GM19035 (cell line): ENCODE measurements at regions not wholly inside any gene's neighbourhood (a gene's known extent, or its start where the extent isn't known, plus 50 kb on each side); places are given as distances from the start of the nearest gene placed in this dataset.
"Not testable (repeated sequence)": the region's sequence is repeated elsewhere in the genome, so short reads cannot be mapped to it uniquely, and the experiment has no call there.

Source experiments
- ATAC-seq: cut with Tn5 transposase; IDR thresholded peaks from one replicate; pipeline ENCODE4 v1.9.1; 2021; ENCODE audit not compliant: unreplicated experiment

DNA sequence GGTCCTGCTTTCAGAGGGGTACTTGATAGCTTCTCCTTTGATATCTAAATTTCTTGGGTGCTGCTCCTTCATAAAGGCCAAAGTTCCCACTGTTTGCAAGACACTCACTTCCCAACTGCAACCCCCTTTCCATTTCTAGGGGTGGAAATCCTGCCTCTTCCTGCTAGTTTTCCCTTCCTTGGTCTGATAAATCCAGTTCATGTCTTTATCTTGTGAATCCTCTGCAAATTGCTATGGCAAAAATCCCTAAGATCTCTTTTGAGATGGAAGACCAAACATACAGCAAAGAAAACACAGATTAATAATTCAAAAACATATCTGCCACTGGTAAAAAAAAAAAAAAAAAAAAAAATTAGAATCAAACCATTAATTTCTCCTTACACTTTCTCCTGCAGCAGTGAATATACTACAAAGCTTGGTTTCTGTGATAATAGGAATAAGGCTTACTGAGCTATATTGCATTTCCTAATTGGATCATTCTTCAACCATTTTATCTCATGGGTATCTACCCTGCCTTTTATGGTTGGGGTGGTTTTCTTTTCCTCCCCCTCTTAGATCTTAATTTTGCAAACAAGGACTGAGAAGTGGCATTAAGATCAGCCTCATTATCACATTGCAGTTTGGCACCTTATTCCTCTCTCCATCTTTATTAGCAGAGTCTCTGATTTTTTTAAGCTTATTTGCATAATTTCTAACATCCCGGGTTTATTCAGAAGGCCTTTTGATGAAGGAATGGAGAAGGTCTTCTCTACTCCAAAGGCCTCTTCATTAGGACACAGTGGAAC is 439.1 kb downstream of the XYLT1 start:
- no peak for ATAC-seq

DNA sequence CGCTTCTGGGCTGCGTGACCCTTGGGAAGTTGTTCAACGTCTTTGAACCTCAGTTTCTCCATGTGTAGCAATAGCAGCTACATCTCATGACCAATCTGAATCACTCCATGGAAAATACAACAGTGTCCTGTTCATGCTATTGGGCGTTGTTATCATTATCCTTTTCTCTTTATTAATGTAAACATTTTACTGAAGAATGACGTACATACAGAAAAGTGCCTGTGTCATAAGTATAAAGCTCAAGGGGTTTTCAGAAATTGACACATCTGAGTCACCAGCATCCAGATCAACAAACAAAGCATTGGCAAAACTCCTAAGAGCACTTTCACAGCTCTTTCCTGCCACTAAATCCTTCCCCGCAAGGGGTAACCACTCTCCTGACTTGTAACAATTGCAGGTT is 438.4 kb downstream of the XYLT1 start:
- no peak for ATAC-seq

DNA sequence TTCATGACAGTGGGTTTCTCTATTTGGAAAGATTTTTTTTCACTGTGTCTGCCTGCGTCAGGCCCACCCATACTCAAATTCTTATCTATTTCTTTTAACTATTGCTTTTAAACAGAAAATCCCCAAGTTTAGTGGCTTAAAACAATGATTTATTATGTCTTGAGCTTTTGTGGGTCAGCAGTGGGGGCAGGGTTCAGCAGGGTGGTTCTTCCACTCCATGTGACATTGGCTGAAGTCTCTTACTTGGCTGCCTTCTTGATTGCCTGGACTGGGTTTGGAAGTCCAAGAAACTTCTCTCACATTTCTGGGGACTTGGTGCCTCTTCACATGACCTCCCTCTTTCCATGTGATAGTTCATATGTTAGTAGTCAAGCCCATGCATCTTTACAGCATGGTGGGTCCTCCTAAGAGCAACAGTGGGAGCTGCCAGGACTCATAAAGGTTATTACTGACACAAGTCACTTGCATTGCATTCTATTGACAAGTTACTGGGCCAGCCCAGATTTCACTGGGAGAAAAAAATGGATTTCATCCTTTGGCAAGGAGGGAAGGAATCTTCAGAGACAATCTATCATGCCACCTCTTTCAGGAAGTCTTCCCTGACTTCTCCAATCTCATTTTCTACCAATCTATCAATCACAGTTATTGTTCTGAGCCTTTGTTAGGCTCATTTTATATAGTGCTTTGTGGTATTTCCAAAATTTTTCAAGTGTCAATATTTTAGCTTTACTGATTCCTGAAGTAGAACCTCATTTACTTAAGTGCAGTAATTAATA is 436.1 kb downstream of the XYLT1 start:
- no peak for ATAC-seq

DNA sequence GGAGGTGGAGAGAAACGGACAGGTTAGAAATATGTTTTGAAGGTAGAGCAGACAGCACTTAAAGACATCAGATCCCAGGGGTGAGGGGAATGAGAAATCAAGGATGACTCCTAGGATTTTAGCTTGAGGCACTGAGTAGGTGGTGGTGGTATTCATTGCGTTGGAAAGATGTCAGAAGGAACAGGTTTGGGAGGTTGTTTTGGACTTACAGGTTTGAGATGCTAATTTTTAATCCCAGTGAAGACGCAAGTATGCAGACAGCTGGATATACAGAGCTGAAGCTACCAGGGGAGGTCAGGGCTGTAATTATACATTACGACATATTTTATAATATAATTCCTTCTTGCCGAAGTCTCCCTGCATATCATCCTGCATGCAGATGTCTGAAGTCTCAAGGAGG is 433.3 kb downstream of the XYLT1 start:
- no peak for ATAC-seq

DNA sequence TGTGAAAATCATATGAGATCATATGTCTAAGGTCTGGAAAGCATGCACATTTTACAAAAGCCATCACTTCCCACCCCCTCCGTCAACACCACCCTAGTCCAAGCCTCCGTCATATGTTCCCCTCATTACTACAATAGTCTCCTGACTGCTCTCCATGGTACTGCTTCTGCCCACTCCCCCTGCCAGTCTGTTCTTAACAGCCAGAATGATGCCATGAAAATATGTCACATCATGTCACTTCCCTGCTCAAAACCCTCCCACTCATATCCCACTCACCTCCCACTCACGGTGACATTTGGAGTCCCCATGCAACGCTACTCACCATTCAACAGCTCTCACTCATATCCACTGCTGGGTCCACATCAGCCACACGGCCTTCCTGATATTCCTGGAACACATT is 432.3 kb downstream of the XYLT1 start:
- no peak for ATAC-seq

DNA sequence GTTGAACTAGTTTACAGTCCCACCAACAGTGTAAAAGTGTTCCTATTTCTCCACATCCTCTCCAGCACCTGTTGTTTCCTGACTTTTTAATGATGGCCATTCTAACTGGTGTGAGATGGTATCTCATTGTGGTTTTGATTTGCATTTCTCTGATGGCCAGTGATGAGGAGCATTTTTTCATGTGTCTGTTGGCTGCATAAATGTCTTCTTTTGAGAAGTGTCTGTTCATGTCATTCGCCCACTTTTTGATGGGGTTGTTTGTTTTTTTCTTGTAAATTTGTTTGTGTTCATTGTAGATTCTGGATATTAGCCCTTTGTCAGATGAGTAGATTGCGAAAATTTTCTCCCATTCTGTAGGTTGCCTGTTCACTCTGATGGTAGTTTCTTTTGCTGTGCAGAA is 421.7 kb downstream of the XYLT1 start:
- ATAC-seq = not testable (repeated sequence)

DNA sequence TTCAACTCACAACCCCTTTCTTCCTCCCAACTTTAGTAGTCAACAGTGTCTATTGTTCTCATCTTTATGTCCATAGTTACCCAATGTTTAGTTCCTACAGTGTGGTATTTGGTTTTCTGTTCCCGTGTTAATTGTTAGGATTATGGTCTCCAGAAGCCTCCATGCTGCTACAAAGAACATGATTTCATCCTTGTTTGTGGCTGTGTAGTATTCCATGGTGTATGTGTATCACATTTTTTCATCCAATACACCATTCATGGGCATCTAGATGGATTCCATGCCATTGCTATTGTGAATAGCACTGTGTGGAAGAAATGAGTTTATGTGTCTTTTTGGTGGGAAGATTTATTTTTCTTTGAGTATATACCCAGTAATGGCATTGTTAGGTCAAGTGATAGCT is 420.3 kb downstream of the XYLT1 start:
- no peak for ATAC-seq
